Gastroesophageal sphincter (tissue), 3 donors: ENCODE measurements at regions not wholly inside any gene's neighbourhood (a gene's known extent, or its start where the extent isn't known, plus 50 kb on each side); places are given as distances from the start of the nearest gene placed in this dataset.

Experiments used
- CTCF ChIP-seq, 4 experiments: fragments of 200-600 bp in 2 of 4; fragments of 450-650 bp in 2 of 4; sonication (generic) in 1 of 4; IDR thresholded peaks; one replicate each; pipeline ENCODE4 v1.5.1; 2017 to 2019; ENCODE audit warnings: antibody characterized with exemption in 4 of 4, mild to moderate bottlenecking in 2 of 4, moderate library complexity in 2 of 4
- POLR2AphosphoS5 ChIP-seq: sonication (generic); formaldehyde crosslinking; IDR thresholded peaks from one replicate; pipeline ENCODE4 v1.6.1; 2017; ENCODE audit warnings: antibody characterized with exemption

- TF ChIP-seq CTCF (IDR thresholded peaks at IDR 0.05) (no peak), POLR2AphosphoS5 (no peak)
Measured at GRCh38 chr22:49595465-49596078, 232.1 kb downstream of the BRD1 start.
